BJ (cell line): ENCODE measurements at regions not wholly inside any gene's neighbourhood (a gene's known extent, or its start where the extent isn't known, plus 50 kb on each side); places are given as distances from the start of the nearest gene placed in this dataset.

Experiments used
- CTCF ChIA-PET: fragments of 350-600 bp; formaldehyde crosslinking; extraction: SDS; loops from one replicate; lab custom pipeline; 2021; ENCODE audit warnings: antibody characterized with exemption, inconsistent platforms; lab: Yijun Ruan, JAX
- POLR2A ChIA-PET: fragments of 300-600 bp; sonication (Branson Sonifier 250); formaldehyde crosslinking; extraction: SDS; loops from one replicate; lab custom pipeline; 2021; ENCODE audit warnings: antibody characterized with exemption; lab: Charles Lee
- DNase-seq: peaks from one replicate; pipeline ENCODE4 v3.0.0-alpha.2; 2011; ENCODE audit warnings: low read depth
- H3K27me3 ChIP-seq: 2 replicates; pipeline ENCODE4 v1.6.0; 2011; ENCODE audit warnings: low read length; ENCODE audit not compliant: control insufficient read depth, insufficient read depth
- H3K36me3 ChIP-seq: 2 replicates; pipeline ENCODE4 v1.5.1; 2011; ENCODE audit warnings: low read length; ENCODE audit not compliant: control insufficient read depth, insufficient read depth
- H3K4me3 ChIP-seq: 2 replicates; pipeline ENCODE4 v1.5.1; 2011; ENCODE audit warnings: low read depth, mild to moderate bottlenecking, control low read depth, low read length
- TF ChIP-seq, protein P1 (sequence below): IDR thresholded peaks from 2 replicates; pipeline ENCODE4 v1.5.1; 2011; ENCODE audit warnings: low read depth, mild to moderate bottlenecking, control low read depth, inconsistent platforms, low read length, moderate library complexity; ENCODE audit not compliant: insufficient read depth

DNA sequence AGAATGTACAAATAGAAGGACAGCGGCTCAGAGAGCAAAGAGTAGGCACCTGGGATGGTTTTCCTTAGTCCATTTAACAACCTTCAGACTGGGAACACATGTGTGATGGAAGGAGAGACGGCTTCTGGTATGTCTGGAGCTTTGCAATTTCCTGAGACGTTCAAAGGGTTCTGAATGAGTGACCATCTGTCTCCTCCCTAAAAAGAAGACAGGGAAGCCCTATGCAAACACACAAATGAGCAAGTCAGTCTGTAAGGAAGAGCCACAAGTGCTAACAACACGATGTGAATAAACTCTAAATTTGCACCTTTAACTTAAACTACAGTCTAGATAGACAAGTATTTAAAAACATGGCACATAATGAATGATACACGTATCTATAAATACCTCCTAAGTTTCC is 391.0 kb downstream of the ICE1 start:
- CTCF ChIA-PET: no interaction called here
- no peaks in the 10 kb centered on the region for H3K36me3 ChIP-seq
- DNase-seq: no peak
- no peaks in the 10 kb centered on the region for H3K27me3 ChIP-seq
- TF ChIP-seq, protein P1, sequence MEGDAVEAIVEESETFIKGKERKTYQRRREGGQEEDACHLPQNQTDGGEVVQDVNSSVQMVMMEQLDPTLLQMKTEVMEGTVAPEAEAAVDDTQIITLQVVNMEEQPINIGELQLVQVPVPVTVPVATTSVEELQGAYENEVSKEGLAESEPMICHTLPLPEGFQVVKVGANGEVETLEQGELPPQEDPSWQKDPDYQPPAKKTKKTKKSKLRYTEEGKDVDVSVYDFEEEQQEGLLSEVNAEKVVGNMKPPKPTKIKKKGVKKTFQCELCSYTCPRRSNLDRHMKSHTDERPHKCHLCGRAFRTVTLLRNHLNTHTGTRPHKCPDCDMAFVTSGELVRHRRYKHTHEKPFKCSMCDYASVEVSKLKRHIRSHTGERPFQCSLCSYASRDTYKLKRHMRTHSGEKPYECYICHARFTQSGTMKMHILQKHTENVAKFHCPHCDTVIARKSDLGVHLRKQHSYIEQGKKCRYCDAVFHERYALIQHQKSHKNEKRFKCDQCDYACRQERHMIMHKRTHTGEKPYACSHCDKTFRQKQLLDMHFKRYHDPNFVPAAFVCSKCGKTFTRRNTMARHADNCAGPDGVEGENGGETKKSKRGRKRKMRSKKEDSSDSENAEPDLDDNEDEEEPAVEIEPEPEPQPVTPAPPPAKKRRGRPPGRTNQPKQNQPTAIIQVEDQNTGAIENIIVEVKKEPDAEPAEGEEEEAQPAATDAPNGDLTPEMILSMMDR: no peak
- POLR2A ChIA-PET: no interaction called here
- H3K4me3 ChIP-seq: no peak overlapping the region

- POLR2A ChIA-PET: no interaction called here
- CTCF ChIA-PET: no interaction called here
Observed at GRCh38 chr5:5810461-5810860, 388.0 kb downstream of the ICE1 start.

GRCh38 chr5:5805916-5806315 is 383.4 kb downstream of the ICE1 start:
- ChIA-PET CTCF (no interaction called here), POLR2A (no interaction called here)
- Histone ChIP-seq H3K36me3 (no peaks in the 10 kb centered on the region), H3K4me3 (no peak overlapping the region), H3K27me3 (no peaks in the 10 kb centered on the region)
- no peak for DNase-seq
- TF ChIP-seq, protein P1: no peak

More at GRCh38 chr5:5810461-5810860, 388.0 kb downstream of the ICE1 start:
- no peak overlapping the region for H3K4me3 ChIP-seq
- no peaks in the 10 kb centered on the region for H3K36me3 ChIP-seq
- H3K27me3 ChIP-seq: no peaks in the 10 kb centered on the region
- TF ChIP-seq, protein P1: no peak
- no peak for DNase-seq

- no peak for DNase-seq
- Histone ChIP-seq H3K4me3 (no peak overlapping the region), H3K27me3 (no peaks in the 10 kb centered on the region), H3K36me3 (no peaks in the 10 kb centered on the region)
- TF ChIP-seq, protein P1: no peak
- ChIA-PET POLR2A (no interaction called here), CTCF (no interaction called here)
Observed at GRCh38 chr5:5804478-5805233, 382.2 kb downstream of the ICE1 start.

DNA sequence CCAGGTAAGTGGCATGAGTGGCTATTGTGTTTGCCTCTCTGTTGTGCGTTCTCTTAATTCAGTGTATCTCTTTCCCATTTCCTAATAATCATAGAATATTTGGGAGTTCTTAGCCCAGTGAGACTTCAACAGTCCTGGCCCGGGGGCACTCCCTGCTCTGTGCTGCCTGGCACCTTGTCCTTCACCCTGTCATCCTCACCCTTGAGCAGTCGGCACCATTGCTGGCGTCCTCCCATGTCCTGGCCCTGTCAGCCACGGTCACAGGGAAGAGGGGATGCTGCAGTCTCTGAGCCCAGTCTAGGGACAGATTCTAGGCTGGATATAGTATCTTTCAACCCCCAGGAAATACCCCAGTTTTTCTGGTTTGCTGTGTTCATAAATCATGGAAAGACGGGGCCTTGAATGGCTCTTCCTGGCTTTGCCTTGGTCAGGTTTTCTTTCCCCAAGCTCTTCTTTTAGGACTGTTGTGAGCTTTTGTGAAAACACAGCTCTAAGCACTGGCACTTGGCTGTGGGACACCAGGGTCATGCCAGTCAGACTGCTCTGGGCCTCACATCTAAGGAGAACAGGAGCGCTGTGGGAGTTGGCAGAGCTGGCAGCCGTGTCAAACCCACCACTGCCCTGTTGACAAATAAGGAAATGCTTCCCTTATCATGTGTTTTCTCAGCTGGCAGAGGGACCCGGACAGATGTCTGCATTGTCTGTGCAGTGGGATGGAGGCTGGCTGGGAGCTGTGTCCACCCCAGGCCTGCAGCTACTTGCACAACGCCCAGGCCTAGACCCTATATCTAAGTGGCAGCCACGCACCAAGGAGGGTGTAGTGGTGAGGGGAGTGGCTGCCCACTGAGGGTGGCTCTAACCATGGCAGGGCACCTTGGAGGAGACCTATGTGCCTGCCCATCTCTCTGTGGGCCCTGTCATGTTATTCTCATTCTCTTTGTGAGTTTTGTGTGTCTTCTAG is 378.6 kb downstream of the ICE1 start:
- no peaks in the 10 kb centered on the region for H3K27me3 ChIP-seq
- ChIA-PET POLR2A (no interaction called here), CTCF (no interaction called here)
- TF ChIP-seq, protein P1: no peak
- H3K36me3 ChIP-seq: no peaks in the 10 kb centered on the region
- H3K4me3 ChIP-seq: no peak overlapping the region
- DNase-seq: no peak
